ENCODE measurements at regions not wholly inside any gene's neighbourhood (a gene's known extent, or its start where the extent isn't known, plus 50 kb on each side); places are given as distances from the start of the nearest gene placed in this dataset.

GRCh38 chr1:83676106-83676505, 322.8 kb downstream of the TTLL7 start:
- TF ChIP-seq, protein P1, sequence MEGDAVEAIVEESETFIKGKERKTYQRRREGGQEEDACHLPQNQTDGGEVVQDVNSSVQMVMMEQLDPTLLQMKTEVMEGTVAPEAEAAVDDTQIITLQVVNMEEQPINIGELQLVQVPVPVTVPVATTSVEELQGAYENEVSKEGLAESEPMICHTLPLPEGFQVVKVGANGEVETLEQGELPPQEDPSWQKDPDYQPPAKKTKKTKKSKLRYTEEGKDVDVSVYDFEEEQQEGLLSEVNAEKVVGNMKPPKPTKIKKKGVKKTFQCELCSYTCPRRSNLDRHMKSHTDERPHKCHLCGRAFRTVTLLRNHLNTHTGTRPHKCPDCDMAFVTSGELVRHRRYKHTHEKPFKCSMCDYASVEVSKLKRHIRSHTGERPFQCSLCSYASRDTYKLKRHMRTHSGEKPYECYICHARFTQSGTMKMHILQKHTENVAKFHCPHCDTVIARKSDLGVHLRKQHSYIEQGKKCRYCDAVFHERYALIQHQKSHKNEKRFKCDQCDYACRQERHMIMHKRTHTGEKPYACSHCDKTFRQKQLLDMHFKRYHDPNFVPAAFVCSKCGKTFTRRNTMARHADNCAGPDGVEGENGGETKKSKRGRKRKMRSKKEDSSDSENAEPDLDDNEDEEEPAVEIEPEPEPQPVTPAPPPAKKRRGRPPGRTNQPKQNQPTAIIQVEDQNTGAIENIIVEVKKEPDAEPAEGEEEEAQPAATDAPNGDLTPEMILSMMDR (IDR thresholded peaks at IDR 0.05) = no peak
- no peak for TF ChIP-seq POLR2A (IDR thresholded peaks at IDR 0.05)

Data from uterus (tissue), 2 donors.